GM08714 (cell line): ENCODE measurements at regions not wholly inside any gene's neighbourhood (a gene's known extent, or its start where the extent isn't known, plus 50 kb on each side); places are given as distances from the start of the nearest gene placed in this dataset.

ENCODE experiments used
- H3K4me3 ChIP-seq: fragments of 200-500 bp; sonication (Bioruptor generic); 2 replicates; pipeline ENCODE4 v1.5.1; 2014; ENCODE audit warnings: mild to moderate bottlenecking, low read length, inconsistent platforms
- ZNF274 ChIP-seq: IDR thresholded peaks from 2 replicates; pipeline ENCODE4 v1.6.1; 2012; ENCODE audit warnings: mild to moderate bottlenecking, low read depth, low read length

DNA sequence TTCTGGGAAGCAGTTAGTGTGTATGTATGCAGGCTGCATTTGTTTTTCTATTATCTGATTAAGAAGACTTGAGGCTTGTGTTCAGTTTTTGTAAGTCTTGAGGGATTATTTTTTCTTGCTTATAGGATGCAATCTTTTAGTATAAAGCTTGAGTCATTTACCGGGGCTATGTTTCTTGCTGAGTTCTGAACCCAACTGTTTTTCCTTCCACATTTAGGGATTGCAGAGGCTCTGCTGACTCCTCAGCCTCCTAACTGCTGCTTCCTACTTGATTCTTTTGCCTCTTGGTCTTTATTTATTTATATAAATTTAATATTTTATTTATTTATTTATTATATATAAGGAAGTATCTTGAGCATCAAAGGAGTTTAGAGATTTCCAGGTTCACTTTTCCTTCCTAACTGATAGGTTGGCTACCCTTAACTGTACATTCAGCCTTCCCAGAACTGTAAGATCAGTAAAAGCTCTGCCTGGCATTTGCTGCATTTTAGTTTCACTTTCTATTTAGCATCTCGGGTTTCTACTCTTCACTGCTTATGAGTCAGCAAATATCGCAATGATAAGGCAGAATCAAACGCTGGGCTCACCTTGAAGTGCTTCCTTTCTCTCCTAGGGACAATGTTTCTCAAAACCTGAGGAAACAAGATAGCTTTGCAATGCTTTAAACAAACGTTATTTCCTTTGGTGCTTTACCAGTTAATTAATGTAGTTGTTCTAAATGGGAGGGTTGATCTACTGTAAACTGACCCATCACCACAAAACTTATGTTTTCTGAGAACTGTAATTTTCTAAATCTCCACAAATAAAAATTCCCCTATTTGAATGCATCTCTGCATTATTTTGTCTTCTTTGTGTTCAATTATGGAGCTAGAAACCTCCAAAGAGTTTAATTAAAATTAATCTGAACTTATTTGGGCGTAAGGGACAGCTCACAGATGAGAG is 1183.7 kb upstream of the TMEM132C start:
- TF ChIP-seq ZNF274 = no peak
- no peak overlapping the region for H3K4me3 ChIP-seq

- H3K4me3 ChIP-seq = no peak overlapping the region
- TF ChIP-seq ZNF274 = no peak
These were observed 1165.9 kb upstream of the TMEM132C start for GRCh38 chr12:127101076-127101475.

GRCh38 chr12:127106041-127106440 is 1160.9 kb upstream of the TMEM132C start:
- TF ChIP-seq ZNF274 = no peak
- H3K4me3 ChIP-seq = no peak overlapping the region

- TF ChIP-seq ZNF274 = no peak
- no peak overlapping the region for H3K4me3 ChIP-seq
These were observed 1160.3 kb upstream of the TMEM132C start for GRCh38 chr12:127106697-127107096.

DNA sequence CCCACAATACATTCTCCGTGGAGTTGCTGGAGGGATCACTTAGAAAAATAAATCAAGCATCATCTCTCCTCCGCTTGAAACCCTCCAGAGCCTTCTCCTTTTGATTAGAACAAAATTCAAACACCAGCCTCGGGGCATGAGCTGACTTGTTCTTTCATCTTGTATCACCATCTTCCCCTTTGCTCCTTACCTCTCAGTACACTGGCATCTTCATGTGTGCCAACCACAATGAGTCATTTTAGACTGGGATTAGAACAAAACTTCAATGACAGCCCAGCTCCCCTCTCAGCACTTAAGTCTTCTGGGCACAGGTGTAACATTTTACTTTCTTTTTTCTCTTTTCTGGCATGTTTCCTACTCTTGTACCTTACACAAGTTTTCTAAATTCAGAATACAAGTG is 1159.2 kb upstream of the TMEM132C start:
- no peak for TF ChIP-seq ZNF274
- H3K4me3 ChIP-seq = no peak overlapping the region

- H3K4me3 ChIP-seq = no peak overlapping the region
- TF ChIP-seq ZNF274 = no peak
These were observed 1158.4 kb upstream of the TMEM132C start for GRCh38 chr12:127108360-127109215.

GRCh38 chr12:127113945-127114344 is 1153.0 kb upstream of the TMEM132C start:
- H3K4me3 ChIP-seq = no peak overlapping the region
- no peak for TF ChIP-seq ZNF274

DNA sequence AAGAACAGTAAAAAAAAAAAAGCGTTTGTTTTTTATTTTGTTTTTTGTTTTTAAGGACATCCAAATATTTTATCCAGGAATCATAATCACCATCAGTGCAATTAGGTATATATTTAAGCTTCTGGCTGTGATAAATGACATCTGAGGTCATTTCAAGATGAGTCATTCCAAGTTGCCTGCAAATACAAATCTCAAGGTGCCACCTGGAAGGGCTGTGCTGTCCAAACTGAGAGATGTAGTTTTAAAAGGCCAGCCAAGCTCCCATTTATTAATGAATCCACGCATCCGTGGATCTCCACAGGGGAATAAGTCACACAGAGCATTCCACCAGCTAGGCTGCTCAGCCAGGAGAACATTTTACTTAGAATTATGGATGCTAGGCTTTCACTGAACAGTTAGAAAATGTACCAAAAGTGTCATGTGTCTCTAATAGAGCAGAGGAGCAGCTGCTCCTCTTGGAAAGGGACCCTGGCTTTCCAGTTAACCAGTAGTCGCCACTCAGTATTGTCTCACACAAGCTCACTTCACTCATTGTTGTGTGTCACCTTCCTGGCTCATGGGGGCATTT is 1151.4 kb upstream of the TMEM132C start:
- TF ChIP-seq ZNF274 = no peak
- H3K4me3 ChIP-seq = no peak overlapping the region

DNA sequence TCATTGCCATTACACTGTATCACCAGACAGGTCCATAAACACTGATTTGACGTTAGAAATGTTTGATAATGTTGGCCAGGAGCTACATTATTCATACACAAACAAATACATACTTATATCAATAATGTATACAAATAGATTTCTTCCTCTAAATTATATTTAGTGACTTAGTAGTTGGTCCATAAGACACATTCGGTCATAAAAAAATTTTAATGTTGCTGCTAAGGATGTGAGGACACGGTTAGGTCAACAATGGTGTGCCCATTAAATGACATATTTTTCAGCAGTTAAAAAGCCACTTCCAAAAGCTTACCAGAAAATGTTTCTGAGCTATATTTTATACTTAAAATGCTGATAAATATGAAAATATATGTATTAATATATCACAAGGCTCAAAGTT is 1148.7 kb upstream of the TMEM132C start:
- no peak for TF ChIP-seq ZNF274

GRCh38 chr12:127119600-127120140 is 1147.3 kb upstream of the TMEM132C start:
- no peak overlapping the region for H3K4me3 ChIP-seq
- TF ChIP-seq ZNF274 = no peak

More for the DNA sequence above, 1148.7 kb upstream of the TMEM132C start:
- no peak overlapping the region for H3K4me3 ChIP-seq

GRCh38 chr12:127120851-127121250 is 1146.1 kb upstream of the TMEM132C start:
- H3K4me3 ChIP-seq = no peak overlapping the region
- TF ChIP-seq ZNF274 = no peak

DNA sequence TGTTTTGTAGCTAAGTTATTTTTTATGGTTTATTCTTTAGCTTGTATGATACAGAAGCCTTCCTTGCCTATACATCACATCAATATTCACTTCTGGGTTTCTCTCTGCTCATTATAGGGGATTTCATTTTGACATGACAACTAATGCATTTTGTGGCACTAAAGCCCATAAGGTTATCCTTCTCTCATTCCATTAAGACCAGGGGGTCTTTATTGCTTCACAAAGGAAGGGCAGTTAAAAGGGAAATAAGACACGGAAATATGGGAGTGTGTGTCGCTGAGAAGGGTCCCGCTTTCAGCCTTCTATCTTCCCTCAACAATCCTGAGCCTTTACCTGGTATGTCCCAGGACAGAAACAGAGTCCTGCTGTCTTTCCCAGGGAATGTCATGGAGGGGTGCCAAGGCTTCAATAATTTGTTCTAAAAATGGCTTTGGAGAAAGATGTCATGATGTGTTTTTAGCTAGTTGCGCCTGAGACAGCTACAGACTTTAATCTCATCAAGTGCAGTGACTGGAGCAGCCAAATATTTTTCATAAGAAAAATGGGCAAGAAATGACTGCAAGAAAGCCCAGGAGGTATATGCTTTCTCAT is 1145.4 kb upstream of the TMEM132C start:
- no peak for TF ChIP-seq ZNF274

GRCh38 chr12:127125607-127126259 is 1141.2 kb upstream of the TMEM132C start:
- TF ChIP-seq ZNF274 = no peak
- no peak overlapping the region for H3K4me3 ChIP-seq

More for the DNA sequence above, 1145.4 kb upstream of the TMEM132C start:
- H3K4me3 ChIP-seq = no peak overlapping the region
